ENCODE measurements at regions not wholly inside any gene's neighbourhood (a gene's known extent, or its start where the extent isn't known, plus 50 kb on each side); places are given as distances from the start of the nearest gene placed in this dataset.

DNA sequence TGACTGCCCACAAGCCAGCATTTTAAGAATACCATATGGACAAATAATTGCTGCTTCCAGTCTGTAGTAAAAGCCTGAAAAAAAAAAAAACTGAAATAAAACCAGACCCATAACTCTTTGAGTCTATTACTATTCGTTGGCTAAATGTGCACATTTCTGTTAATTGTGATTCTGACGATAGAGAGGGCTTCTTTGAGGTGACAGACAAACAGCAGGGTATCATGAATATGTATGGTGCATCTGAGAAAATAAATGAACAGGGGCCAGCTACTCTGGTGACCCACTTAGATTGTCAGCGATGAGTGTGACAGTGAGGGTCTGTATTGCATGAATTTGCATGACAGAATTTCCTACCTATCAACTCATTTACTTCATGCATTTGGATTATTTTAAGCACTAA lies 427.8 kb upstream of the SOX11 start:
- DNase-seq (ENCODE audit: extremely low spot score, unreplicated experiment) = no peak

GRCh38 chr2:5285061-5285460 lies 407.1 kb upstream of the SOX11 start:
- no peak for DNase-seq (ENCODE audit: extremely low spot score, unreplicated experiment)
- TF ChIP-seq, protein P1, sequence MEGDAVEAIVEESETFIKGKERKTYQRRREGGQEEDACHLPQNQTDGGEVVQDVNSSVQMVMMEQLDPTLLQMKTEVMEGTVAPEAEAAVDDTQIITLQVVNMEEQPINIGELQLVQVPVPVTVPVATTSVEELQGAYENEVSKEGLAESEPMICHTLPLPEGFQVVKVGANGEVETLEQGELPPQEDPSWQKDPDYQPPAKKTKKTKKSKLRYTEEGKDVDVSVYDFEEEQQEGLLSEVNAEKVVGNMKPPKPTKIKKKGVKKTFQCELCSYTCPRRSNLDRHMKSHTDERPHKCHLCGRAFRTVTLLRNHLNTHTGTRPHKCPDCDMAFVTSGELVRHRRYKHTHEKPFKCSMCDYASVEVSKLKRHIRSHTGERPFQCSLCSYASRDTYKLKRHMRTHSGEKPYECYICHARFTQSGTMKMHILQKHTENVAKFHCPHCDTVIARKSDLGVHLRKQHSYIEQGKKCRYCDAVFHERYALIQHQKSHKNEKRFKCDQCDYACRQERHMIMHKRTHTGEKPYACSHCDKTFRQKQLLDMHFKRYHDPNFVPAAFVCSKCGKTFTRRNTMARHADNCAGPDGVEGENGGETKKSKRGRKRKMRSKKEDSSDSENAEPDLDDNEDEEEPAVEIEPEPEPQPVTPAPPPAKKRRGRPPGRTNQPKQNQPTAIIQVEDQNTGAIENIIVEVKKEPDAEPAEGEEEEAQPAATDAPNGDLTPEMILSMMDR (IDR thresholded peaks at IDR 0.05) = no peak
- Mint-ChIP-seq H3K27me3 (ENCODE audit: unreplicated experiment) (no peaks in the 10 kb centered on the region), H3K4me1 (ENCODE audit: unreplicated experiment) (no peaks in the 10 kb centered on the region), H3K9me3 (ENCODE audit: unreplicated experiment) (peaks cover 15% of the 10 kb centered on the region), H3K27ac (ENCODE audit: unreplicated experiment) (no peak overlapping the region), H3K36me3 (ENCODE audit: unreplicated experiment) (no peaks in the 10 kb centered on the region), H3K4me3 (ENCODE audit: unreplicated experiment) (no peak overlapping the region)

More for the DNA sequence above, 427.8 kb upstream of the SOX11 start:
- Mint-ChIP-seq H3K9me3 (ENCODE audit: unreplicated experiment) (peaks cover 24% of the 10 kb centered on the region), H3K27ac (ENCODE audit: unreplicated experiment) (no peak overlapping the region), H3K27me3 (ENCODE audit: unreplicated experiment) (peaks cover 3% of the 10 kb centered on the region), H3K4me3 (ENCODE audit: unreplicated experiment) (no peak overlapping the region), H3K36me3 (ENCODE audit: unreplicated experiment) (no peaks in the 10 kb centered on the region), H3K4me1 (ENCODE audit: unreplicated experiment) (no peaks in the 10 kb centered on the region)
- TF ChIP-seq, protein P1 (IDR thresholded peaks at IDR 0.05) = no peak

- Mint-ChIP-seq H3K27me3 (ENCODE audit: unreplicated experiment) (no peaks in the 10 kb centered on the region), H3K27ac (ENCODE audit: unreplicated experiment) (no peak overlapping the region), H3K36me3 (ENCODE audit: unreplicated experiment) (no peaks in the 10 kb centered on the region), H3K4me1 (ENCODE audit: unreplicated experiment) (no peaks in the 10 kb centered on the region), H3K9me3 (ENCODE audit: unreplicated experiment) (peaks cover 12% of the 10 kb centered on the region), H3K4me3 (ENCODE audit: unreplicated experiment) (no peak overlapping the region)
- DNase-seq (ENCODE audit: extremely low spot score, unreplicated experiment) = no peak
- TF ChIP-seq, protein P1 (IDR thresholded peaks at IDR 0.05) = no peak
Measured at GRCh38 chr2:5285872-5286769, 406.1 kb upstream of the SOX11 start.

DNA sequence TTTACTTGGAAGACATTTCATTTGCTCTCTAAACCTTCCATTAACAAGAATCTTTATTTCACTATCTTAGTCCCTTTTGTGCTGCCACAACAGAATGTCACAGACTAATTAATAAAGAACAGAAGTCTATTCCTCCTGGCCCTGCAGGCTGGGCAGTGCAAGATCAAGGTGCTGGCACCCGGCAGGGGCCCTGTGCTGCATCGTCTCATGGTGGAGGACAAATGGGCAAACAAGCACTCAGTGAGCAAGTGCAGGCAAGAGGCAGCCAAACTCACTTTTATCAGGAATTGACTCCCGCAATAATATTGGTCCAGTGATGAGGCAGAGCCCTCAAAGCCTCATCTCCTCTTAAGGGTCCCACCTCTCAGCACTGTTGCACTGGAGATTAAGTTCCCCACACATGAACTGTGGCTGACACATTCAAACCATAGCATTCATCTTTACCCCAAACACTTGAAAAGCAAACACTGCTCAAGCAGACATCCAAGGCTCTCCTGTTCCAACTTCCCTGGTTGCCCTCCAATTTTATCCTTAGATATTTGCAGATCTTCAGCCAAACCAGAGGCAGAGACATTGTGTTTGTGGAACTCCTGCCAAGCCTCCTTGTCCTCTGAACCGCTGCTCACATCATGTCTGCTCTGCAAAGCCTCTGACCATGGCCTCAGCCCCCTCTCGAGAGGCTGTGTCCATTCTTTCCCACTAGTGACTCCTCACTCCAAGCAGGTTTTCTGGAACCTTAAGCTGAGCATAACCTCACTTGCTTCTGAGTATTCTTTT lies 404.4 kb upstream of the SOX11 start:
- Mint-ChIP-seq H3K4me1 (ENCODE audit: unreplicated experiment) (no peaks in the 10 kb centered on the region), H3K36me3 (ENCODE audit: unreplicated experiment) (no peaks in the 10 kb centered on the region)
- no peak for DNase-seq (ENCODE audit: extremely low spot score, unreplicated experiment)

More for the DNA sequence above, 404.4 kb upstream of the SOX11 start:
- H3K27me3 Mint-ChIP-seq (ENCODE audit: unreplicated experiment) = no peaks in the 10 kb centered on the region
- H3K4me3 Mint-ChIP-seq (ENCODE audit: unreplicated experiment) = no peak overlapping the region
- H3K9me3 Mint-ChIP-seq (ENCODE audit: unreplicated experiment) = peaks cover 5% of the 10 kb centered on the region
- TF ChIP-seq, protein P1 (IDR thresholded peaks at IDR 0.05) = no peak
- no peak overlapping the region for H3K27ac Mint-ChIP-seq (ENCODE audit: unreplicated experiment)

All from osteocyte (in vitro differentiated cells).